Osteocyte (in vitro differentiated cells): ENCODE measurements at regions not wholly inside any gene's neighbourhood (a gene's known extent, or its start where the extent isn't known, plus 50 kb on each side); places are given as distances from the start of the nearest gene placed in this dataset.

Source experiments
- DNase-seq: peaks from one replicate; pipeline ENCODE4 v3.0.0; 2021; ENCODE audit warnings: mixed read lengths; ENCODE audit not compliant: unreplicated experiment; ENCODE audit errors: extremely low spot score
- H3K27ac Mint-ChIP-seq: one replicate; pipeline ENCODE4 v1.8.0; 2021; ENCODE audit warnings: mild to moderate bottlenecking, mixed read lengths; ENCODE audit not compliant: unreplicated experiment
- H3K27me3 Mint-ChIP-seq: one replicate; pipeline ENCODE4 v1.8.0; 2021; ENCODE audit warnings: mixed read lengths; ENCODE audit not compliant: unreplicated experiment
- H3K36me3 Mint-ChIP-seq: one replicate; pipeline ENCODE4 v1.8.0; 2021; ENCODE audit warnings: mixed read lengths; ENCODE audit not compliant: unreplicated experiment
- H3K4me1 Mint-ChIP-seq: one replicate; pipeline ENCODE4 v1.8.0; 2021; ENCODE audit warnings: mixed read lengths; ENCODE audit not compliant: unreplicated experiment
- H3K4me3 Mint-ChIP-seq: one replicate; pipeline ENCODE4 v1.8.0; 2021; ENCODE audit warnings: mild to moderate bottlenecking, moderate library complexity, mixed read lengths; ENCODE audit not compliant: unreplicated experiment
- H3K9me3 Mint-ChIP-seq: one replicate; pipeline ENCODE4 v1.8.0; 2021; ENCODE audit warnings: mixed read lengths; ENCODE audit not compliant: unreplicated experiment
- TF ChIP-seq, protein P1 (sequence below): fragments of 200-600 bp; sonication (generic); IDR thresholded peaks from 2 replicates; pipeline ENCODE4 v1.5.0; 2021; ENCODE audit warnings: antibody characterized with exemption, mild to moderate bottlenecking, moderate library complexity

GRCh38 chr20:39359981-39360620 lies 398.0 kb downstream of the DHX35 start:
- Mint-ChIP-seq H3K27ac (no peak overlapping the region), H3K27me3 (peaks cover 4% of the 10 kb centered on the region), H3K4me1 (no peaks in the 10 kb centered on the region), H3K36me3 (no peaks in the 10 kb centered on the region), H3K4me3 (no peak overlapping the region), H3K9me3 (no peaks in the 10 kb centered on the region)
- no peak for DNase-seq
- TF ChIP-seq, protein P1, sequence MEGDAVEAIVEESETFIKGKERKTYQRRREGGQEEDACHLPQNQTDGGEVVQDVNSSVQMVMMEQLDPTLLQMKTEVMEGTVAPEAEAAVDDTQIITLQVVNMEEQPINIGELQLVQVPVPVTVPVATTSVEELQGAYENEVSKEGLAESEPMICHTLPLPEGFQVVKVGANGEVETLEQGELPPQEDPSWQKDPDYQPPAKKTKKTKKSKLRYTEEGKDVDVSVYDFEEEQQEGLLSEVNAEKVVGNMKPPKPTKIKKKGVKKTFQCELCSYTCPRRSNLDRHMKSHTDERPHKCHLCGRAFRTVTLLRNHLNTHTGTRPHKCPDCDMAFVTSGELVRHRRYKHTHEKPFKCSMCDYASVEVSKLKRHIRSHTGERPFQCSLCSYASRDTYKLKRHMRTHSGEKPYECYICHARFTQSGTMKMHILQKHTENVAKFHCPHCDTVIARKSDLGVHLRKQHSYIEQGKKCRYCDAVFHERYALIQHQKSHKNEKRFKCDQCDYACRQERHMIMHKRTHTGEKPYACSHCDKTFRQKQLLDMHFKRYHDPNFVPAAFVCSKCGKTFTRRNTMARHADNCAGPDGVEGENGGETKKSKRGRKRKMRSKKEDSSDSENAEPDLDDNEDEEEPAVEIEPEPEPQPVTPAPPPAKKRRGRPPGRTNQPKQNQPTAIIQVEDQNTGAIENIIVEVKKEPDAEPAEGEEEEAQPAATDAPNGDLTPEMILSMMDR = no peak

DNA sequence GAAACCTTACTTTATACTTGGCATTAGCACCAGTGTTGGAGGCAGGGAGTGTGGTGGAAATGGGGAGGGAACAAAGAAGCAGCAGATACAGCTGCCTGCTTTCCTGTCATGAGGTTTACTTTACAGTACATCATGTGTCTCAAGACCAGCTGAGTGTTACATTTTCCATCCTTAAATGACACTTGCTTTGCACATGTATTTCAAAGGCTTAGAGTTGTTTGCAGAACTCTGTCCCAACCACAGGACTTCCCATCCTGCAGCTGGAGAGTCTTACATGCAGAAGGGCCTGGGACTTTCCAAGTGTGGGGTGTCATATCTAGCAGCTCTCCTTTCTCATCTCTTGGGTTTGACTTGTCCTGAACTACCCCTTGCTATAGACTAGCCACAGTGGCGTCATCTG lies 395.9 kb downstream of the DHX35 start:
- H3K27ac Mint-ChIP-seq = no peak overlapping the region
- H3K27me3 Mint-ChIP-seq = peaks cover 7% of the 10 kb centered on the region
- DNase-seq = no peak
- no peaks in the 10 kb centered on the region for H3K36me3 Mint-ChIP-seq
- TF ChIP-seq, protein P1 = no peak
- H3K9me3 Mint-ChIP-seq = no peaks in the 10 kb centered on the region
- H3K4me1 Mint-ChIP-seq = no peaks in the 10 kb centered on the region
- H3K4me3 Mint-ChIP-seq = no peak overlapping the region

GRCh38 chr20:39356908-39357307 lies 394.8 kb downstream of the DHX35 start:
- TF ChIP-seq, protein P1 = no peak
- no peaks in the 10 kb centered on the region for H3K4me1 Mint-ChIP-seq
- H3K9me3 Mint-ChIP-seq = no peaks in the 10 kb centered on the region
- DNase-seq = no peak
- no peak overlapping the region for H3K27ac Mint-ChIP-seq
- no peaks in the 10 kb centered on the region for H3K36me3 Mint-ChIP-seq
- H3K27me3 Mint-ChIP-seq = peaks cover 10% of the 10 kb centered on the region
- H3K4me3 Mint-ChIP-seq = no peak overlapping the region

DNA sequence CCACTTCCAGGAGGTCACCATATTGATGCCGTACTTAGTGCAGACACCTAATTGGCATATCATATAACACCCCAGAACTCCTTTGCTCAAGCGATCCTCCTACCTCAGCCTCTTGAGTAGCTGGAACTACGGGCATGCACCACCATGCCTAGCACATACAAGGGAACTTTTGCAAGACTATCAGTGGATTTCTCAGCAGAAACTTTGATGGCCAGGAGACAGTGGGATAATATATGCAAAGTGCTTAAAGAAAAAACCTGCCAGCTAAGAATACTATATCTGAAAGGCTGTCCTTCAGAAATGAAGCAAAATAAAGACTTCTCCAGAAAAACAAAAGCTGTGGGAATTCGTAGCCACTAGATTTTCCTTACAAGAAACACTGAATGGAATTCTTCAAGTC lies 387.1 kb downstream of the DHX35 start:
- Mint-ChIP-seq H3K27me3 (peaks cover 10% of the 10 kb centered on the region), H3K9me3 (peaks cover 24% of the 10 kb centered on the region), H3K4me1 (no peaks in the 10 kb centered on the region), H3K36me3 (no peaks in the 10 kb centered on the region), H3K4me3 (no peak overlapping the region), H3K27ac (no peak overlapping the region)
- no peak for DNase-seq
- TF ChIP-seq, protein P1 = no peak

GRCh38 chr20:39347626-39348025 lies 385.5 kb downstream of the DHX35 start:
- TF ChIP-seq, protein P1 = no peak
- H3K36me3 Mint-ChIP-seq = no peaks in the 10 kb centered on the region
- no peak overlapping the region for H3K4me3 Mint-ChIP-seq
- DNase-seq = no peak
- no peaks in the 10 kb centered on the region for H3K4me1 Mint-ChIP-seq
- H3K27ac Mint-ChIP-seq = no peak overlapping the region
- H3K27me3 Mint-ChIP-seq = peaks cover 3% of the 10 kb centered on the region
- H3K9me3 Mint-ChIP-seq = peaks cover 24% of the 10 kb centered on the region
